ENCODE measurements at regions not wholly inside any gene's neighbourhood (a gene's known extent, or its start where the extent isn't known, plus 50 kb on each side); places are given as distances from the start of the nearest gene placed in this dataset.

DNA sequence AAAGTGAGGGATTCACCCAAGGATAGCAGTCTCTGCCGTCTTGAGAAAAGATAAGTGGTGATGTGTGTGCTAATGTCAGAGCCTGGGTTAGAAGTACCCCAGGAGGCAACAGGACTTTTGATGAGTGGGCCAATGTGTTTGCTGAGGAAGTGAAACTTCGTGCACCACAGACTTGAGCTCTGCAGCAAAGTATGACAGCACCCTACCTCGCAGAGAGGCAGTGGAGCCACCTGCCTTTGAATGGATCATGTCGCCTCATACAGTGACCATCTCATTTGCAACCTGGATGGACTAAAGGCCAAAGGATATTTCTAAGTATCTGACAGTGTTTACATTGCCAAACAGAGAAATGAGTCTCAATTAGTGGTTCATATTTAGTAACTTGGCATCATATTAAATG, 593.9 kb upstream of the GRAMD2B start:
- TF ChIP-seq, protein P1, sequence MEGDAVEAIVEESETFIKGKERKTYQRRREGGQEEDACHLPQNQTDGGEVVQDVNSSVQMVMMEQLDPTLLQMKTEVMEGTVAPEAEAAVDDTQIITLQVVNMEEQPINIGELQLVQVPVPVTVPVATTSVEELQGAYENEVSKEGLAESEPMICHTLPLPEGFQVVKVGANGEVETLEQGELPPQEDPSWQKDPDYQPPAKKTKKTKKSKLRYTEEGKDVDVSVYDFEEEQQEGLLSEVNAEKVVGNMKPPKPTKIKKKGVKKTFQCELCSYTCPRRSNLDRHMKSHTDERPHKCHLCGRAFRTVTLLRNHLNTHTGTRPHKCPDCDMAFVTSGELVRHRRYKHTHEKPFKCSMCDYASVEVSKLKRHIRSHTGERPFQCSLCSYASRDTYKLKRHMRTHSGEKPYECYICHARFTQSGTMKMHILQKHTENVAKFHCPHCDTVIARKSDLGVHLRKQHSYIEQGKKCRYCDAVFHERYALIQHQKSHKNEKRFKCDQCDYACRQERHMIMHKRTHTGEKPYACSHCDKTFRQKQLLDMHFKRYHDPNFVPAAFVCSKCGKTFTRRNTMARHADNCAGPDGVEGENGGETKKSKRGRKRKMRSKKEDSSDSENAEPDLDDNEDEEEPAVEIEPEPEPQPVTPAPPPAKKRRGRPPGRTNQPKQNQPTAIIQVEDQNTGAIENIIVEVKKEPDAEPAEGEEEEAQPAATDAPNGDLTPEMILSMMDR (IDR thresholded peaks at IDR 0.05 in 4 of 5, conservative IDR thresholded peaks at IDR 0.05 in 1 of 5): no peak
- no peak for TF ChIP-seq POLR2A (IDR thresholded peaks at IDR 0.05)
- intact Hi-C loops (cut with DNase I; ENCODE audit: low total_unique reads): no loop called here

DNA sequence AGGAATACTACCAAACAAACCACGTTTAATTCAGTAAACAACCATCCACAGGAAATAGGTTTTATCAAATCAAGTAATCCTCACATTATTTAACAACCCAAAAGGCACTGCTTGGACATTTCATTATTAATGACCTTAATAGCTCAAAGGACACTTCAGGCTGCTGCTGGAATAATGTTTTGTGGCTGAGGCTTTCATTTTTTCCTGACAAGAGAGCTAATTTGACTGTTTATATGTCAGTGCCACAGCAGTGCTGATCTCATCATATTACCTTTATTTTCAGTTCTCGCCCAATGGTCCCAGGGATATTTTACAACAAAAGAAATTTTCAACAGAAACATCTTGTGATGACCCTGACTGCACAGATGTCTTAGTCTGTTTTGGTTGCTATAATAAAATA, 589.8 kb upstream of the GRAMD2B start:
- no peaks in the 10 kb centered on the region for H3K4me1 ChIP-seq
- no peak overlapping the region for H3K27ac ChIP-seq
- DNase-seq: no peak
- in situ Hi-C loops (cut with MboI; ENCODE audit: low sequenced_read_pairs in 4 of 4) (no loop called here), intact Hi-C loops (cut with DNase I; ENCODE audit: low total_unique reads) (no loop called here)
- H3K9me3 ChIP-seq: no peaks in the 10 kb centered on the region
- no peaks in the 10 kb centered on the region for H3K27me3 ChIP-seq
- TF ChIP-seq, protein P1 (IDR thresholded peaks at IDR 0.05 in 4 of 5, conservative IDR thresholded peaks at IDR 0.05 in 1 of 5): no peak
- TF ChIP-seq POLR2A (IDR thresholded peaks at IDR 0.05): no peak
- H3K36me3 ChIP-seq: no peaks in the 10 kb centered on the region
- no peak overlapping the region for H3K4me3 ChIP-seq
- ATAC-seq: no peak

More for the DNA sequence above, 593.9 kb upstream of the GRAMD2B start:
- Histone ChIP-seq H3K4me3 (no peak overlapping the region), H3K27ac (no peak overlapping the region), H3K27me3 (no peaks in the 10 kb centered on the region), H3K4me1 (no peaks in the 10 kb centered on the region), H3K36me3 (no peaks in the 10 kb centered on the region), H3K9me3 (no peaks in the 10 kb centered on the region)
- in situ Hi-C loops (cut with MboI; ENCODE audit: low sequenced_read_pairs in 4 of 4): no loop called here
- DNase-seq (no peak), ATAC-seq (no peak)

DNA sequence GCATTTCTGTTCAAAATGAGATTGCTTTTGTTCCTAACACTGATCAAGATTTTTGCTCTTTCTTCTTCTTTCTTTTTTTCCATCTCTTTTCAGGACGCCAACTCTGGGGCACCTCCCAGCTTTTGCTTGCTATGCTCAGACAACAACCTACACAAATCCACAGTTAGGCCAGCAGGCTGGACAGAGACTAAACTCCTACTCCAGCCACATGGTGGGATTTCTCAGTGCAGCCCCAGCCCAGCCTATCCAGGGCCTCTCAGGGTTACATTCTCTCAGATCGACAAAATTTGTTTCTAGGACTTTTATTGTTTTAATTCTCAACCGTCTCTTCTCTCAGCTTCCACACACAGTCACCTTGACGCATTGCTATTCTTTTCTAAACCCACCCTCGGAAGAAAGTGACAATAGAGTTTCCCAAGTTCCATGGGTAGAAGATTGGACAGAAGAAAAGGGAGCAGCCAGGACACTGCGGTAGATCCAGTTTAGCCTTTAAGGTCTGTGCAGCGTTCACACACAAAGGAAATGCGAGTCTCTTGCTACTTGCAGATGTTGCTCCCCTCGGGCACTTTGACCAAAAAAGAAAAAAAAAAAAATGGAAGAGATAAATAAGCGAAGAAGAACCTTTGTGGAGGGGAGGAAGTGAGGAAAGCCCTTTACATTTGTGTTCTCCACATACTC, 588.6 kb upstream of the GRAMD2B start:
- TF ChIP-seq, protein P1 (IDR thresholded peaks at IDR 0.05 in 4 of 5, conservative IDR thresholded peaks at IDR 0.05 in 1 of 5): no peak
- TF ChIP-seq POLR2A (IDR thresholded peaks at IDR 0.05): no peak
- no peak overlapping the region for H3K27ac ChIP-seq
- intact Hi-C loops (cut with DNase I; ENCODE audit: low total_unique reads) (no loop called here), in situ Hi-C loops (cut with MboI; ENCODE audit: low sequenced_read_pairs in 4 of 4) (no loop called here)
- H3K36me3 ChIP-seq: no peaks in the 10 kb centered on the region
- ATAC-seq (no peak), DNase-seq (no peak)
- H3K4me1 ChIP-seq: no peaks in the 10 kb centered on the region
- no peak overlapping the region for H3K4me3 ChIP-seq
- H3K9me3 ChIP-seq: no peaks in the 10 kb centered on the region
- H3K27me3 ChIP-seq: no peaks in the 10 kb centered on the region

DNA sequence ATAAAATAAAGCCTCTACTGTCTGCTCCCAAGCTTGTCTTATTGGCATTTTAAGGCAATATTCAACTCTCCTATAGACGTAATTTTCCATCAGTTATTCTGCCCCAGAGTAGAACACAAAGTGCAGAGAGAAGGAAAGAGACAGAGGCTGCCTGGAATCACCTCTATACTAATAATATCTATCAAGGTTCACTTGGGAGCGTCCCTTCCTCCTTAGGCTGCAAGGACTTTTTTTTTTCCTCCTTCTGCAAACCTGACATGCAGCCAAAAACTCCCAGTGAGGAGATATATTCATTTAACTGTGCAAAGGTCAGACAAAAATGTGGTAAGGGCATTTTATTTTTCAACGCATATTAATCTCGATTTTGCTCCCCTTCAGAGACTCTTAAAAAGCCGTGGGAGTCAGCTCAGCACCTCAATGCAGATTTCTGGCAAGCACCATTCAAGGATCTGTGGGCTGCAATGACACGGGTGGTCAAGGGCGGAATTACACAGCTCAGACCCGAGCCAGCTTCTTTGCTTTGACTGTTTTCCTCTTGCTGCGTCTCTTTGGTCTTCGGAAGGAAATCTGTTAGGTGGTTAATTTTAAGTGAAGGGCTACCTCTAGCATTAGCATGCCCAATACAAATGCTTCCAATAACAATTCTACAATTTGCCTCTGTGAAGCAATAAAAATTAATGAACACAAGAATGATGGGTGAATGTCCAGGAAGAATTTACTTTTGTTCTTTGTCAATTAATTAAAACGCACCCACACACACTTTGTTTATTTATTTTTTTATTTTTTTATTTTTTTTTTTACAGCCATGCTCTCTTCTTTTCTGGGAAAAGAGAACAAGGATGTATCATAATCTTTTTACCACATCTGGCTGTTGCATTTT, 587.7 kb upstream of the GRAMD2B start:
- H3K27ac ChIP-seq: no peak overlapping the region
- in situ Hi-C loops (cut with MboI; ENCODE audit: low sequenced_read_pairs in 4 of 4) (no loop called here), intact Hi-C loops (cut with DNase I; ENCODE audit: low total_unique reads) (no loop called here)
- TF ChIP-seq, protein P1 (IDR thresholded peaks at IDR 0.05 in 4 of 5, conservative IDR thresholded peaks at IDR 0.05 in 1 of 5): peak; percentile 32 to 65 (median 58)
- TF ChIP-seq POLR2A (IDR thresholded peaks at IDR 0.05): no peak
- H3K9me3 ChIP-seq: no peaks in the 10 kb centered on the region
- H3K36me3 ChIP-seq: no peaks in the 10 kb centered on the region
- no peaks in the 10 kb centered on the region for H3K4me1 ChIP-seq
- H3K27me3 ChIP-seq: no peaks in the 10 kb centered on the region
- H3K4me3 ChIP-seq: peak overlapping the region in 1 of 4 donors; percentile 24
- DNase-seq (peak in 1 of 2 donors; percentile 15), ATAC-seq (peak; percentile 36 to 51)

All from gastrocnemius medialis (tissue), 4 donors.